ENCODE measurements at regions not wholly inside any gene's neighbourhood (a gene's known extent, or its start where the extent isn't known, plus 50 kb on each side); places are given as distances from the start of the nearest gene placed in this dataset.

DNA sequence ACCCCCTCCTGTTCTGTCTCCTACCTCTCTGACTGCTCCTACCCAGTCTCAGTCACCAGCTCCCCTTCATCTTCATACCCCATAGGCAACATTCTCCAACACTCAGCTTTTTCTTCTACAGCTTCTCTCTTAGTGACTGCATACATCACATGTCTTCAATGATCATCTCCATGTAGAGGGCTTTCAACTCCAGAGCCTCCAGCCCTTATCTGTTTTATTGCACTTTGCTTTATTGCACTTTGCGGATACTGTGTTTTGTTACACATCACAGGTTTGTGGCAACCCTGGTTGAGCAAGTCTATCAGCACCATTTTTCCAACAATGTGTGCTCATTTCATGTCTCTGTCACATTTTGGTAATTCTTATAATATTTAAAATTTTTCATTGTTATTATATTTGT is 230.7 kb downstream of the DEPDC1B start:
- Histone ChIP-seq H3K9me1 (replicated peaks; ENCODE audit: control insufficient read depth, extremely low read depth, insufficient read depth, low read length) (no peaks in the 10 kb centered on the region), H3K4me3 (replicated peaks in 1 of 3; ENCODE audit: insufficient read depth in 1 of 3, low read depth in 1 of 3, low read length in 3 of 3) (no peak overlapping the region), H3K79me2 (ENCODE audit: control insufficient read depth, insufficient read depth, low read length) (no peaks in the 10 kb centered on the region), H3K9me3 (replicated peaks; ENCODE audit: control insufficient read depth, insufficient read depth, low read length) (no peaks in the 10 kb centered on the region), H3K27me3 (ENCODE audit: control insufficient read depth in 2 of 2, insufficient read depth in 2 of 2, low read length in 2 of 2) (no peaks in the 10 kb centered on the region), H2AFZ (ENCODE audit: low read depth, low read length) (no peak overlapping the region), H4K20me1 (replicated peaks; ENCODE audit: control insufficient read depth, extremely low read depth, insufficient read depth, low read length) (no peaks in the 10 kb centered on the region), H3K4me1 (ENCODE audit: control insufficient read depth, extremely low read depth, insufficient read depth, low read length) (no peaks in the 10 kb centered on the region), H3K9ac (replicated peaks; ENCODE audit: extremely low read depth, insufficient read depth, low read length) (no peak overlapping the region), H3K27ac (ENCODE audit: insufficient read depth, low read depth, low read length) (no peak overlapping the region), H3K36me3 (ENCODE audit: control insufficient read depth in 2 of 2, extremely low read depth in 1 of 2, insufficient read depth in 2 of 2, low read length in 2 of 2) (no peaks in the 10 kb centered on the region), H3K4me2 (ENCODE audit: insufficient read depth, low read length) (no peak overlapping the region)
- TF ChIP-seq JUN (IDR thresholded peaks at IDR 0.05; ENCODE audit: borderline replicate concordance, insufficient read depth, insufficient read length, low read depth), result no peak
- TF ChIP-seq, protein P1, sequence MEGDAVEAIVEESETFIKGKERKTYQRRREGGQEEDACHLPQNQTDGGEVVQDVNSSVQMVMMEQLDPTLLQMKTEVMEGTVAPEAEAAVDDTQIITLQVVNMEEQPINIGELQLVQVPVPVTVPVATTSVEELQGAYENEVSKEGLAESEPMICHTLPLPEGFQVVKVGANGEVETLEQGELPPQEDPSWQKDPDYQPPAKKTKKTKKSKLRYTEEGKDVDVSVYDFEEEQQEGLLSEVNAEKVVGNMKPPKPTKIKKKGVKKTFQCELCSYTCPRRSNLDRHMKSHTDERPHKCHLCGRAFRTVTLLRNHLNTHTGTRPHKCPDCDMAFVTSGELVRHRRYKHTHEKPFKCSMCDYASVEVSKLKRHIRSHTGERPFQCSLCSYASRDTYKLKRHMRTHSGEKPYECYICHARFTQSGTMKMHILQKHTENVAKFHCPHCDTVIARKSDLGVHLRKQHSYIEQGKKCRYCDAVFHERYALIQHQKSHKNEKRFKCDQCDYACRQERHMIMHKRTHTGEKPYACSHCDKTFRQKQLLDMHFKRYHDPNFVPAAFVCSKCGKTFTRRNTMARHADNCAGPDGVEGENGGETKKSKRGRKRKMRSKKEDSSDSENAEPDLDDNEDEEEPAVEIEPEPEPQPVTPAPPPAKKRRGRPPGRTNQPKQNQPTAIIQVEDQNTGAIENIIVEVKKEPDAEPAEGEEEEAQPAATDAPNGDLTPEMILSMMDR (IDR thresholded peaks at IDR 0.05; ENCODE audit: extremely low read depth in 1 of 2, insufficient read depth in 1 of 2, low read depth in 1 of 2, low read length in 2 of 2), result no peak
- ChIA-PET POLR2A (no interaction called here), CTCF (no interaction called here)
- no TSS peak for BruUV-seq (replicated peaks)
- FAIRE-seq (no peak), DNase-seq (ENCODE audit: low read depth, low spot score) (no peak)
- dilution Hi-C loops (cut with MboI; ENCODE audit: extremely low pct_ligation_motif_present, low sequenced_read_pairs) (no loop called here), intact Hi-C loops (cut with micrococcal nuclease) (no loop called here)

DNA sequence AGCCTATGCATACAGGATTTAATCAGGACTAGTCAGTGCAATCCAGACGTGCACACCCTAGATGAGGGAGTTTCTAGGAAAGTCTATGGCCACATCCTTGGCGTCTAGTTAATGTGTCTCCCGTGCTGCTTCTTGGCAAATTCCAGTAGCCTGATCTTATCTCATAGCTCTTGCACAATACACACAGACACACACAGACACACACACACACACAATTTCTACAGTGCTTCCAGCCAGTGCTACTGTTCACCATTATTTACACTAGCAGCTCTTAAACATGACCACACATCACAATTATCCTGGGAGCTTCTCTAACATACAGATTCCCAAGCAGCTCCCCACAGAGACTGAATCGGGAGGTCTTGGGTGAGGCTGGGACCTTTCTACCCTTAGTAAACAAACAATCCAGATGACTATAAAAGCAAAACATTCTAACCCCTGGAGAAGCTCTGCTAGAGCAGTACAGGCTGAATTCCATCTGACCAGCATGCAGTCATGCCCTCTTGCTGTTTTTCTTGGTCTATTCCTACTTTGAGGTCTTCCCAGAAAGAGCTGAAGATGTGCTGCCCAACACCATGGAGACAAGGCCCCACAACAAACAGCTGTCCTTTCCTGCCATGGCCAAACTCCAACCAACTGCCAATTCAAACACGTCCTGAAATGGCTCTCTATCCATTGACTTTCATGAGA is 236.6 kb downstream of the DEPDC1B start:
- Histone ChIP-seq H2AFZ (ENCODE audit: low read depth, low read length) (no peak overlapping the region), H3K9me1 (replicated peaks; ENCODE audit: control insufficient read depth, extremely low read depth, insufficient read depth, low read length) (no peaks in the 10 kb centered on the region), H3K27ac (ENCODE audit: insufficient read depth, low read depth, low read length) (no peak overlapping the region), H4K20me1 (replicated peaks; ENCODE audit: control insufficient read depth, extremely low read depth, insufficient read depth, low read length) (no peaks in the 10 kb centered on the region), H3K4me1 (ENCODE audit: control insufficient read depth, extremely low read depth, insufficient read depth, low read length) (no peaks in the 10 kb centered on the region), H3K4me2 (ENCODE audit: insufficient read depth, low read length) (no peak overlapping the region), H3K27me3 (ENCODE audit: control insufficient read depth in 2 of 2, insufficient read depth in 2 of 2, low read length in 2 of 2) (peaks cover 0 to 1% of the 10 kb centered on the region in 2 experiments), H3K9ac (replicated peaks; ENCODE audit: extremely low read depth, insufficient read depth, low read length) (no peak overlapping the region), H3K4me3 (replicated peaks in 1 of 3; ENCODE audit: insufficient read depth in 1 of 3, low read depth in 1 of 3, low read length in 3 of 3) (no peak overlapping the region), H3K36me3 (ENCODE audit: control insufficient read depth in 2 of 2, extremely low read depth in 1 of 2, insufficient read depth in 2 of 2, low read length in 2 of 2) (no peaks in the 10 kb centered on the region), H3K79me2 (ENCODE audit: control insufficient read depth, insufficient read depth, low read length) (no peaks in the 10 kb centered on the region), H3K9me3 (replicated peaks; ENCODE audit: control insufficient read depth, insufficient read depth, low read length) (no peaks in the 10 kb centered on the region)
- dilution Hi-C loops (cut with MboI; ENCODE audit: extremely low pct_ligation_motif_present, low sequenced_read_pairs) (no loop called here), intact Hi-C loops (cut with micrococcal nuclease) (no loop called here)
- POLR2A ChIA-PET, result no interaction called here
- TF ChIP-seq EZH2 (IDR thresholded peaks at IDR 0.05; ENCODE audit: borderline replicate concordance, low read depth, low read length, severe bottlenecking) (no peak), POLR2A (IDR thresholded peaks at IDR 0.05; ENCODE audit: low read depth, low read length) (no peak), POLR2AphosphoS5 (IDR thresholded peaks at IDR 0.05; ENCODE audit: insufficient read depth, low read depth, low read length) (no peak), FOS (IDR thresholded peaks at IDR 0.05; ENCODE audit: borderline replicate concordance, insufficient read depth, low read length) (no peak), GATA2 (IDR thresholded peaks at IDR 0.05; ENCODE audit: insufficient read depth, insufficient read length, low read depth, low read length) (no peak), JUN (IDR thresholded peaks at IDR 0.05; ENCODE audit: borderline replicate concordance, insufficient read depth, insufficient read length, low read depth) (no peak), MYC (IDR thresholded peaks at IDR 0.05; ENCODE audit: low read depth, low read length) (no peak)
- TF ChIP-seq, protein P1 (IDR thresholded peaks at IDR 0.05; ENCODE audit: extremely low read depth in 1 of 2, insufficient read depth in 1 of 2, low read depth in 1 of 2, low read length in 2 of 2), result no peak
- TF ChIP-seq, protein P2, sequence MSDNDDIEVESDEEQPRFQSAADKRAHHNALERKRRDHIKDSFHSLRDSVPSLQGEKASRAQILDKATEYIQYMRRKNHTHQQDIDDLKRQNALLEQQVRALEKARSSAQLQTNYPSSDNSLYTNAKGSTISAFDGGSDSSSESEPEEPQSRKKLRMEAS (IDR thresholded peaks at IDR 0.05; ENCODE audit: insufficient read depth, insufficient read length), result no peak
- BruUV-seq (replicated peaks), result no TSS peak
- CTCF ChIA-PET, result interaction anchor here (0.9 kb wide), 1 partner anchor 13 kb away, joined by 4 read pairs; no protein-coding TSS in a partner anchor
- no peak for FAIRE-seq
- no peak for DNase-seq (ENCODE audit: low read depth, low spot score)

Measured in endothelial cell of umbilical vein (primary cell).